Trophoblast cell (in vitro differentiated cells and primary cell): ENCODE measurements at regions not wholly inside any gene's neighbourhood (a gene's known extent, or its start where the extent isn't known, plus 50 kb on each side); places are given as distances from the start of the nearest gene placed in this dataset.
"Not testable (repeated sequence)": the region's sequence is repeated elsewhere in the genome, so short reads cannot be mapped to it uniquely, and the experiment has no call there.

Source experiments
- DNase-seq, 2 donors: peaks; one replicate each; pipeline ENCODE4 v3.0.0-alpha.2; 2016
- H2AFZ ChIP-seq: 2 replicates; pipeline ENCODE4 v1.6.1; 2013; ENCODE audit warnings: low read length, moderate library complexity, mild to moderate bottlenecking; ENCODE audit not compliant: insufficient read depth, poor library complexity
- H2AK5ac ChIP-seq: 2 replicates; pipeline ENCODE4 v1.6.1; 2013; ENCODE audit warnings: mild to moderate bottlenecking, low read length
- H2BK120ac ChIP-seq: 2 replicates; pipeline ENCODE4 v1.6.1; 2013; ENCODE audit warnings: low read length, mild to moderate bottlenecking, moderate library complexity; ENCODE audit not compliant: insufficient read depth, poor library complexity
- H2BK12ac ChIP-seq: 2 replicates; pipeline ENCODE4 v1.6.1; 2013; ENCODE audit warnings: mild to moderate bottlenecking, low read length, moderate library complexity
- H2BK5ac ChIP-seq: 2 replicates; pipeline ENCODE4 v1.6.1; 2013; ENCODE audit warnings: low read length, low read depth, moderate library complexity, mild to moderate bottlenecking; ENCODE audit not compliant: poor library complexity
- H3K14ac ChIP-seq: 2 replicates; pipeline ENCODE4 v1.6.1; 2013; ENCODE audit warnings: mild to moderate bottlenecking, low read length
- H3K18ac ChIP-seq: 2 replicates; pipeline ENCODE4 v1.6.1; 2013; ENCODE audit warnings: mild to moderate bottlenecking, low read length
- H3K23ac ChIP-seq: 2 replicates; pipeline ENCODE4 v1.6.1; 2013; ENCODE audit warnings: low read length
- H3K27ac ChIP-seq: 2 replicates; pipeline ENCODE4 v1.5.1; 2013; ENCODE audit warnings: low read depth, mild to moderate bottlenecking, inconsistent platforms, low read length, moderate library complexity
- H3K27me3 ChIP-seq: 2 replicates; pipeline ENCODE4 v1.6.1; 2013; ENCODE audit warnings: inconsistent platforms, mild to moderate bottlenecking, low read length, moderate library complexity; ENCODE audit not compliant: insufficient read depth
- H3K36me3 ChIP-seq, 2 experiments: 1 replicate in 1 of 2; 2 replicates in 1 of 2; pipeline ENCODE4 v1.6.1; 2013; ENCODE audit warnings: low read length in 2 of 2, mild to moderate bottlenecking in 2 of 2, moderate library complexity in 1 of 2; ENCODE audit not compliant: insufficient read depth in 2 of 2, control insufficient read depth in 1 of 2
- H3K4ac ChIP-seq: 2 replicates; pipeline ENCODE4 v1.6.1; 2013; ENCODE audit warnings: low read depth, mild to moderate bottlenecking, low read length, moderate library complexity
- H3K4me1 ChIP-seq, 2 experiments: 1 replicate in 1 of 2; 2 replicates in 1 of 2; pipeline ENCODE4 v1.6.1; 2013; ENCODE audit warnings: low read length in 2 of 2, mild to moderate bottlenecking in 2 of 2, moderate library complexity in 1 of 2; ENCODE audit not compliant: insufficient read depth in 2 of 2, control insufficient read depth in 1 of 2
- H3K4me2 ChIP-seq: 2 replicates; pipeline ENCODE4 v1.6.1; 2013; ENCODE audit warnings: inconsistent platforms, mild to moderate bottlenecking, low read length, moderate library complexity
- H3K4me3 ChIP-seq: 2 replicates; pipeline ENCODE4 v1.5.1; 2013; ENCODE audit warnings: mild to moderate bottlenecking, low read depth, low read length, inconsistent platforms
- H3K79me1 ChIP-seq: one replicate; pipeline ENCODE4 v1.6.1; 2013; ENCODE audit warnings: low read length
- H3K79me2 ChIP-seq: 2 replicates; pipeline ENCODE4 v1.6.1; 2013; ENCODE audit warnings: low read length, mild to moderate bottlenecking; ENCODE audit not compliant: control insufficient read depth, insufficient read depth, poor library complexity
- H3K9ac ChIP-seq: 2 replicates; pipeline ENCODE4 v1.6.1; 2013; ENCODE audit warnings: mild to moderate bottlenecking, low read length
- H3K9me3 ChIP-seq: 2 replicates; pipeline ENCODE4 v1.6.1; 2013; ENCODE audit warnings: low read depth, mild to moderate bottlenecking, control low read depth, inconsistent platforms, low read length; ENCODE audit not compliant: insufficient read depth
- H4K12ac ChIP-seq: 2 replicates; pipeline ENCODE4 v1.6.1; 2013; ENCODE audit warnings: low read depth, mild to moderate bottlenecking, low read length, moderate library complexity
- H4K8ac ChIP-seq: 2 replicates; pipeline ENCODE4 v1.6.1; 2013; ENCODE audit warnings: low read depth, mild to moderate bottlenecking, low read length, moderate library complexity
- H4K91ac ChIP-seq: one replicate; pipeline ENCODE4 v1.6.1; 2013; ENCODE audit warnings: low read depth, mild to moderate bottlenecking, low read length, moderate library complexity
- WGBS: extraction: QIAGEN DNeasy Blood & Tissue Kit; methylation state at CpG from one replicate; pipeline ENCODE4 v1.1.7; 2013; ENCODE audit warnings: missing lambda C conversion rate; ENCODE audit not compliant: insufficient read length, insufficient coverage; ENCODE audit errors: extremely low coverage; 5-methylcytosine and 5-hydroxymethylcytosine counted together

DNA sequence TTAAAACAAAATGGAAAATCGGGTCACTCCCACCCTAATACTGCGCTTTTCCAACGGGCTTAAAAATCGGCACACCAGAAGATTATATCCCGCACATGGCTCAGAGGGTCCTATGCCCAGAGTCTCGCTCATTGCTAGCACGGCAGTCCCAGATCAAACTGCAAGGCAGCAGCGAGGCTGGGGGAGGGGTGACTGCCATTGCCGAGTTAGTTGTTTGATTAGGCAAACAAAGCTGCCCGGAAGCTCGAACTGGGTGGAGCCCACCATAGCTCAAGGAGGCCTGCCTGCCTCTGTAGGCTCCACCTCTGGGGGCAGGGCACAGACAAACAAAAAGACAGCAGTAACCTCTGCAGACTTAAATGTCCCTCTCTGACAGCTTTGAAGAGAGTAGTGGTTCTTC lies 100.7 kb upstream of the KLHL1 start:
- H3K14ac ChIP-seq, H4K91ac ChIP-seq, H4K8ac ChIP-seq, H3K4me3 ChIP-seq, DNase-seq, H3K79me2 ChIP-seq, H3K4me1 ChIP-seq, H3K9me3 ChIP-seq, H2AK5ac ChIP-seq, H3K4me2 ChIP-seq, H2BK12ac ChIP-seq, H3K36me3 ChIP-seq, H4K12ac ChIP-seq, H3K18ac ChIP-seq, H3K27ac ChIP-seq, H2AFZ ChIP-seq, H3K9ac ChIP-seq, H2BK5ac ChIP-seq, H2BK120ac ChIP-seq, H3K79me1 ChIP-seq, H3K4ac ChIP-seq, H3K27me3 ChIP-seq, H3K23ac ChIP-seq: not testable (repeated sequence)
- no CpG with 5 or more reads among the region's 11 CpGs for WGBS

DNA sequence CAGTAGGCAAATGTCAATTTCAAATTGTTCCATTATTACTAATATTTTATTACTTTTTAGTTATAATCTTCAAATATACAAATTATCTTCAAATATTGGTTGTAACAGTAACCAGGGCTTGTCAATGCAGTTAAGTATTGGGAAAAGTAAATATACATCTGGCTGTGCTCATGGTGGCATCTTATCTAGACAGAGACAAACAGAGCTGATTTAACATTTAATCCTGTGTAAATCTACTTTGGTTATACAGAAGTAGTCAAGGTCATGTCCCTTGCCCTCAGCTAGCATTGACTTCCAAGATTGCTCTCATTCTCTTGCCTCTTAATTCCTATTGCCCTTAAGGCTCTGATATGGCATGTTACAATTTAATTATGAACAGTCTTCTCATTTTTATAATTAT lies 98.4 kb upstream of the KLHL1 start:
- Histone ChIP-seq H2BK120ac (no peak overlapping the region), H3K23ac (no peak overlapping the region), H3K14ac (no peak overlapping the region), H3K27ac (no peak overlapping the region), H3K9ac (no peak overlapping the region), H3K79me1 (no peaks in the 10 kb centered on the region), H4K12ac (no peak overlapping the region), H2BK5ac (no peak overlapping the region), H2AFZ (no peak overlapping the region), H3K4me3 (no peak overlapping the region), H3K9me3 (peaks cover 6% of the 10 kb centered on the region), H3K27me3 (no peaks in the 10 kb centered on the region), H3K79me2 (no peaks in the 10 kb centered on the region), H3K4ac (no peak overlapping the region), H3K4me1 (no peaks in the 10 kb centered on the region), H3K18ac (no peak overlapping the region), H2AK5ac (no peak overlapping the region), H4K8ac (no peak overlapping the region), H4K91ac (no peak overlapping the region), H3K36me3 (no peaks in the 10 kb centered on the region), H3K4me2 (no peak overlapping the region), H2BK12ac (no peak overlapping the region)
- no peak for DNase-seq

DNA sequence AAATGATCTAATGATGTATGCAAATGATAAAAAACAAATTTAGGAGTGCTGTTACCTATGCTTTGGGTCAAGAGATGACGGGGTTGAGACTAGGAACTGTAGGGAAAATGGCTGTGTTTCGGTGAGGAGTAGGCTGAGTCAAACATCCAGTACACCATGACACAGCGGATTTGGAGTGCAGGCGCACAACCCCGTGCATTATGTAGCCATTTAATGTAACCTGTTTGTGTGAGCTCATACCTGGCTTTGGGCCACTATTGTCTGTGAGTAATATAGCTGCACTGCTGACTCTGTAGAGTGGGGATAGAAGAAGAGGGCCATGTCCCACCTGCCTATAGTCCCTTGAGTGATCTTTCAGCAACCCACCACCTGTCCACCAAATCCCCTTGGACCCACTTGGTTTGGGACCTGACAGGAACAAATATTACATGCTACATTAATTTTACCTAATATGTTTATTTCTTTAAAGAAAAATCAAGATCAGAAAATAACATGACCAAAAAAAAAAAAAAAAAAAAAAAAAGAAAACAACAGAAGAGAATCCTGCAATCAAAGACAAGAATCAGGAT lies 95.5 kb upstream of the KLHL1 start:
- no peak overlapping the region for H2AK5ac ChIP-seq
- H3K27ac ChIP-seq: no peak overlapping the region
- no peak for DNase-seq
- no peak overlapping the region for H4K8ac ChIP-seq
- no peaks in the 10 kb centered on the region for H3K79me1 ChIP-seq
- H3K4me2 ChIP-seq: no peak overlapping the region
- H3K9me3 ChIP-seq: peaks cover 4% of the 10 kb centered on the region
- H3K4ac ChIP-seq: no peak overlapping the region
- no peak overlapping the region for H3K9ac ChIP-seq
- no peaks in the 10 kb centered on the region for H3K36me3 ChIP-seq
- no peak overlapping the region for H2BK120ac ChIP-seq
- H2BK12ac ChIP-seq: no peak overlapping the region
- no CpG with 5 or more reads among the region's 5 CpGs for WGBS
- no peak overlapping the region for H4K91ac ChIP-seq
- no peak overlapping the region for H2AFZ ChIP-seq
- H3K4me3 ChIP-seq: no peak overlapping the region
- no peaks in the 10 kb centered on the region for H3K79me2 ChIP-seq
- H3K27me3 ChIP-seq: no peaks in the 10 kb centered on the region
- no peak overlapping the region for H2BK5ac ChIP-seq
- H3K4me1 ChIP-seq: no peaks in the 10 kb centered on the region
- no peak overlapping the region for H4K12ac ChIP-seq
- no peak overlapping the region for H3K18ac ChIP-seq
- no peak overlapping the region for H3K23ac ChIP-seq
- H3K14ac ChIP-seq: no peak overlapping the region

DNA sequence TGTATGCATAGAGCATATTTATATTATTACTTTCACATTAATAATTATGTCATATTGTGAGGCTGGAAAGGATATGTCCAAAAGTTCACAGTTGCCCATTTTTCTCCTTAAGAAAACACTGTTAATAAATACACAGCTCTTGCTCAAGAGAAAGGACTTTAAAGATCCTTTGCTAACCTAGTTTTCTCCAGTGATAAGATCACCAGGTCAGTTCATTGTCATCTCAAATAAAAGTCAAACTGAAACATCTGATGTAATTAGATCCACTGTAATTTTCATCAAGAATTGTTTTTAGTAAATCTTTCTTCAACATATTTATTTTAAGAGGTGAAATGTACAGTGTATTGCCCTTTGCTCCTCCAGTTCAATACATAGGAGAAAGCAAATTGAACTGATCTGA lies 82.8 kb upstream of the KLHL1 start:
- Histone ChIP-seq H3K36me3 (no peaks in the 10 kb centered on the region), H2BK5ac (no peak overlapping the region), H4K91ac (no peak overlapping the region), H2BK120ac (no peak overlapping the region), H2AFZ (no peak overlapping the region), H3K4me2 (no peak overlapping the region), H4K12ac (no peak overlapping the region), H3K4ac (no peak overlapping the region), H3K27ac (no peak overlapping the region), H2AK5ac (no peak overlapping the region), H3K9ac (no peak overlapping the region), H3K23ac (no peak overlapping the region), H2BK12ac (no peak overlapping the region), H3K79me1 (no peaks in the 10 kb centered on the region), H3K27me3 (no peaks in the 10 kb centered on the region), H3K4me3 (no peak overlapping the region), H3K4me1 (no peaks in the 10 kb centered on the region), H3K79me2 (no peaks in the 10 kb centered on the region), H3K18ac (no peak overlapping the region), H4K8ac (no peak overlapping the region), H3K9me3 (no peaks in the 10 kb centered on the region), H3K14ac (no peak overlapping the region)
- DNase-seq: no peak
